ENCODE measurements at regions not wholly inside any gene's neighbourhood (a gene's known extent, or its start where the extent isn't known, plus 50 kb on each side); places are given as distances from the start of the nearest gene placed in this dataset.

DNA sequence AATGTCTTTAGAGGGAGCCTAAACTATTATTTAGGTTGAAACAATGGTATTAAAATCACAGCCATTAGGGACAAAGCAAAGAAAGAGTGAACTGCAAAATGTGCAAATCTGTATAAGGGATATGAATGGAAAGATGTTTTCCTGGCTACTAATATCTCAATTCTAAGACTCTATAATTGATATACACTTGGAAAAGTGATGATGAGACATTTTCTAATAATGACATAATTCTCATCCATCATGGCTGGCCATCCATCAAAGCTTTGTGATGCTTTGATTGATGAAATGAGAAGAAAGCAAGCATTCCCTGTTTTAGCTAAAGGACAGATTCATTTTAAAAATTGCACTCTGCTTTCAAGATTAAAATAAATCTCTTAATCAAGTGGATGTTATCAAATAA, 965.5 kb upstream of the IGFBP7 start:
- TF ChIP-seq, protein P1, sequence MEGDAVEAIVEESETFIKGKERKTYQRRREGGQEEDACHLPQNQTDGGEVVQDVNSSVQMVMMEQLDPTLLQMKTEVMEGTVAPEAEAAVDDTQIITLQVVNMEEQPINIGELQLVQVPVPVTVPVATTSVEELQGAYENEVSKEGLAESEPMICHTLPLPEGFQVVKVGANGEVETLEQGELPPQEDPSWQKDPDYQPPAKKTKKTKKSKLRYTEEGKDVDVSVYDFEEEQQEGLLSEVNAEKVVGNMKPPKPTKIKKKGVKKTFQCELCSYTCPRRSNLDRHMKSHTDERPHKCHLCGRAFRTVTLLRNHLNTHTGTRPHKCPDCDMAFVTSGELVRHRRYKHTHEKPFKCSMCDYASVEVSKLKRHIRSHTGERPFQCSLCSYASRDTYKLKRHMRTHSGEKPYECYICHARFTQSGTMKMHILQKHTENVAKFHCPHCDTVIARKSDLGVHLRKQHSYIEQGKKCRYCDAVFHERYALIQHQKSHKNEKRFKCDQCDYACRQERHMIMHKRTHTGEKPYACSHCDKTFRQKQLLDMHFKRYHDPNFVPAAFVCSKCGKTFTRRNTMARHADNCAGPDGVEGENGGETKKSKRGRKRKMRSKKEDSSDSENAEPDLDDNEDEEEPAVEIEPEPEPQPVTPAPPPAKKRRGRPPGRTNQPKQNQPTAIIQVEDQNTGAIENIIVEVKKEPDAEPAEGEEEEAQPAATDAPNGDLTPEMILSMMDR (IDR thresholded peaks at IDR 0.05): no peak
- no peak for TF ChIP-seq POLR2A (IDR thresholded peaks at IDR 0.05)

All from transverse colon (tissue), 3 donors.